Right atrium auricular region (tissue), 2 donors: ENCODE measurements at regions not wholly inside any gene's neighbourhood (a gene's known extent, or its start where the extent isn't known, plus 50 kb on each side); places are given as distances from the start of the nearest gene placed in this dataset.

Experiments
- DNase-seq: peaks from one replicate; pipeline ENCODE4 v3.0.0-alpha.2; 2019; ENCODE audit warnings: low spot score
- H3K27ac ChIP-seq, 2 donors: fragments of 200-600 bp; sonication (generic); 1 replicate in 1 of 2; 2 replicates in 1 of 2; pipeline ENCODE4 v1.5.1; 2016 to 2019
- H3K27me3 ChIP-seq, 2 donors: fragments of 200-600 bp; sonication (generic); one replicate each; pipeline versions ENCODE4 v1.5.1 to v1.6.0; 2017 to 2019
- H3K36me3 ChIP-seq: fragments of 200-600 bp; sonication (generic); one replicate; pipeline ENCODE4 v1.5.1; 2016
- H3K4me1 ChIP-seq, 2 donors: fragments of 200-600 bp; sonication (generic); one replicate each; pipeline versions ENCODE4 v1.5.1 to v1.6.0; 2017 to 2019
- H3K4me3 ChIP-seq, 2 donors: fragments of 200-600 bp; sonication (generic); 1 replicate in 1 of 2; 2 replicates in 1 of 2; pipeline ENCODE4 v1.5.1; 2017 to 2019; ENCODE audit warnings: mild to moderate bottlenecking in 1 of 2, moderate library complexity in 1 of 2
- H3K9me3 ChIP-seq, 2 donors: fragments of 200-600 bp; sonication (generic); one replicate each; pipeline ENCODE4 v1.5.1; 2019
- TF ChIP-seq, protein P1 (sequence below), 2 donors: fragments of 200-600 bp; sonication (generic); IDR thresholded peaks; one replicate each; pipeline ENCODE4 v1.5.1; 2019; ENCODE audit warnings: antibody characterized with exemption in 2 of 2

DNA sequence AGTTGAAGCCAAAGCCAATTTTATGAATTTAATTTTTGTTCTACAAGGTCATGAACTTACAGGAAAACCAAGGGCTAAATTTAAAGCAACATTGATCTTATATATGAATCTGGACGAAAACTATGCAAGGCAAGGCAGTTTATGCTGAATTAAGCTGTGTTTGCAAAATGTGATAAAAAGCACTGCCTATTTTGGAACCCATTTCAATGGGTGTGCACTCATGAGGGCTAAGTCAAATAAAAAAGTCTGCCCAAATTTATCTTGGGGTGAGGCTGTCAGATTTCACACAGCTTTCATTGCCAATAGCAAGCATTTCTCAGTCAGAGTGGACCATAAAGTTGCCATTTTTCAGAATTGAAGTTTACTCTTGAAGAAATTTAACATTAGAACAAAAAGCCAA lies 199.9 kb downstream of the LURAP1L start:
- no peak for DNase-seq
- Histone ChIP-seq H3K4me3 (no peak overlapping the region), H3K9me3 (no peaks in the 10 kb centered on the region), H3K4me1 (peaks cover 0 to 16% of the 10 kb centered on the region in 2 donors), H3K27ac (no peak overlapping the region), H3K27me3 (no peaks in the 10 kb centered on the region), H3K36me3 (no peaks in the 10 kb centered on the region)
- TF ChIP-seq, protein P1, sequence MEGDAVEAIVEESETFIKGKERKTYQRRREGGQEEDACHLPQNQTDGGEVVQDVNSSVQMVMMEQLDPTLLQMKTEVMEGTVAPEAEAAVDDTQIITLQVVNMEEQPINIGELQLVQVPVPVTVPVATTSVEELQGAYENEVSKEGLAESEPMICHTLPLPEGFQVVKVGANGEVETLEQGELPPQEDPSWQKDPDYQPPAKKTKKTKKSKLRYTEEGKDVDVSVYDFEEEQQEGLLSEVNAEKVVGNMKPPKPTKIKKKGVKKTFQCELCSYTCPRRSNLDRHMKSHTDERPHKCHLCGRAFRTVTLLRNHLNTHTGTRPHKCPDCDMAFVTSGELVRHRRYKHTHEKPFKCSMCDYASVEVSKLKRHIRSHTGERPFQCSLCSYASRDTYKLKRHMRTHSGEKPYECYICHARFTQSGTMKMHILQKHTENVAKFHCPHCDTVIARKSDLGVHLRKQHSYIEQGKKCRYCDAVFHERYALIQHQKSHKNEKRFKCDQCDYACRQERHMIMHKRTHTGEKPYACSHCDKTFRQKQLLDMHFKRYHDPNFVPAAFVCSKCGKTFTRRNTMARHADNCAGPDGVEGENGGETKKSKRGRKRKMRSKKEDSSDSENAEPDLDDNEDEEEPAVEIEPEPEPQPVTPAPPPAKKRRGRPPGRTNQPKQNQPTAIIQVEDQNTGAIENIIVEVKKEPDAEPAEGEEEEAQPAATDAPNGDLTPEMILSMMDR (IDR thresholded peaks at IDR 0.05), result no peak

DNA sequence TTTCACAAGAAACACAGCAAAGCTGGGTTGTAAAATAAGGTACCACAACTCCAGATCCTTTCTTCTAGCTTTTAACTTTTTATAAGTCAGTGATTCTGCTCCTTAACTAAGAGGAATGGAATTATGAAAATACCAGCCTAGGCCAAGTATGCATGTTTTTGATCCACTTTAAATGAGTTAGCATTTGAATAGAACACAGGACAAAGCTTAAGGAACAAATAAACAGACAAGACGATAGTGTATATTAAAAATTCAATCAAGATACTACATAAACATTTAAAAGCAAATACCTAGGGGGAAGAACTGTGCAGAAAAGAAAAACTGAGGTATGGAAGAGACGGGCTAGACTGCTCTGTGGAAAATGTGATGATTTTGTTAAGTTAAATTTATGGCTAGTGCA lies 200.7 kb downstream of the LURAP1L start:
- Histone ChIP-seq H3K9me3 (no peaks in the 10 kb centered on the region), H3K27me3 (no peaks in the 10 kb centered on the region), H3K27ac (no peak overlapping the region), H3K4me1 (peaks cover 0 to 16% of the 10 kb centered on the region in 2 donors), H3K36me3 (no peaks in the 10 kb centered on the region), H3K4me3 (no peak overlapping the region)
- TF ChIP-seq, protein P1 (IDR thresholded peaks at IDR 0.05), result no peak
- DNase-seq, result no peak

DNA sequence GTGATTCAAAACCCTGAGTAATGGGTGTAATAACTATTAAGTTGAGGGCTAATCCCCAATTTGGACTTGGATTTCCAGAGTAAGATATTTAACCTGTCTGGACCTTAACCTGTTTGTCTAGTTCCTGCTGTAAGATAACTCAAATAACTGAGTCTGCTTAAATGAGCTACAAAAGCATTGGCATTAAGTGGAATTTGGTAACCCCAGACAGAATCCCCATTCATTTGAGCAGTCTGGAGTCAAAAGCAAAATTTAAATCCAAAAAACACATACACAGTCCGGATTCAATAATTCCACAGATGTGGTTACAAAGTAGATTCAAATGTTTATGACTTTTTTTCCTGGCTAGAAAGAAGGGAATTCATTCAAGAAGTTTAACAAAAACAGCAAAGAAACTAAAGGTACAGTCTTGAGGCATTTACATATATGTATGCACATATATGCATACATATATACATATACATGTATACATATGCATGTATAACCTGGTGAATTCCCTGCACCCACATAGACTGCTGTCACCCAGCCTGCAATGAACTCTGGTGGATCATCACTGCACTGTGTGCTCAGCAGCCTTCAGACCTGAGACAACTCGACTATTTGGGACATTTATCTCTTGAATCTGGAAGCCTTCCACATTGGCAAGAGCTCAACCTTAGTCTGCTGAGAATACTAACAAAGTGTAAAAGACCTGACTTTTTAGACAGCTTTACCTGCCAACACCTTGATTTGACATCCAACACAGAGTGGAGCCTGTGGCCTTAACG lies 205.4 kb downstream of the LURAP1L start:
- Histone ChIP-seq H3K4me1 (no peaks in the 10 kb centered on the region), H3K27ac (no peak overlapping the region), H3K9me3 (no peaks in the 10 kb centered on the region), H3K4me3 (no peak overlapping the region), H3K36me3 (no peaks in the 10 kb centered on the region), H3K27me3 (no peaks in the 10 kb centered on the region)
- no peak for DNase-seq
- TF ChIP-seq, protein P1 (IDR thresholded peaks at IDR 0.05), result no peak

DNA sequence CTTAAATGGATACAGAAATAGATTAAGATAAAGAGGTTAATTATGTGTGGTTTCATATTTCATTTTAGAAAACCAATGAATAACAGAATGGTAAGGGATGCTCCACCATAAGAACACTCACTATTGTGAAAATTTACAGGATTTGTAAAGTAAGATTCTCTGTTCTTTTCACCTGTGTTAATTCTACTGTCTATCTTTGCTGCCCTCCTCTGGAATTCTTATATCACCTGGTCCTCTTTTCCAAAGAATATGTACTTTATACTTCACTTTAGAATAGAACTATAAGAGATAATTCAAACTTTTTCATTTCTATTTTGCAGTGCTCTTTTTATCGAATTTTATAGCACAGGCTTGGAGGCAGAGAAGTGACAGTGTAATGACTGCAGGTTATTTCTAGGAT lies 213.4 kb downstream of the LURAP1L start:
- no peaks in the 10 kb centered on the region for H3K27me3 ChIP-seq
- H3K4me1 ChIP-seq, result no peaks in the 10 kb centered on the region
- no peaks in the 10 kb centered on the region for H3K36me3 ChIP-seq
- H3K27ac ChIP-seq, result no peak overlapping the region
- no peaks in the 10 kb centered on the region for H3K9me3 ChIP-seq
- no peak overlapping the region for H3K4me3 ChIP-seq
- DNase-seq, result no peak
- TF ChIP-seq, protein P1 (IDR thresholded peaks at IDR 0.05), result peak in 1 of 2 donors; percentile 30

DNA sequence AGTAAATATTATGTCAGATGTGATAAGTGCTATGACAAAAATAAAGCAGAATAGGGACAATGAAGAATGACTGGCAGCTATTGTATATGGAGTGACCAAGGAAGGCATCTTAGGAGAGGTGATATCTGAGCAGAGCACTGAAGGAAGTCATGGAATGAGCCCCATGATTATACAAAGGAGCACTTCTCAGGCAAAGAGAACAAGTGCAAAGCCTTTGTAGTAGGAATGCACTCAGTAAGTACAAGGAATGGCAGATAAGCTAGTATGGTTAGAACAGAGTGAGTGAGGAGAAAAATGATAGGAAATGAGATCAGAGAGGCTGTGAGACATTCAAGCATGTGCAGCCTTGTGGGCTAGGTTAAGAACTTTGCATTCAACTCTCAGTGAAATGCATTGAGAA lies 214.8 kb downstream of the LURAP1L start:
- H3K4me1 ChIP-seq, result no peaks in the 10 kb centered on the region
- H3K9me3 ChIP-seq, result no peaks in the 10 kb centered on the region
- TF ChIP-seq, protein P1 (IDR thresholded peaks at IDR 0.05), result no peak
- DNase-seq, result no peak
- H3K36me3 ChIP-seq, result no peaks in the 10 kb centered on the region
- H3K27me3 ChIP-seq, result no peaks in the 10 kb centered on the region
- H3K27ac ChIP-seq, result no peak overlapping the region
- no peak overlapping the region for H3K4me3 ChIP-seq

DNA sequence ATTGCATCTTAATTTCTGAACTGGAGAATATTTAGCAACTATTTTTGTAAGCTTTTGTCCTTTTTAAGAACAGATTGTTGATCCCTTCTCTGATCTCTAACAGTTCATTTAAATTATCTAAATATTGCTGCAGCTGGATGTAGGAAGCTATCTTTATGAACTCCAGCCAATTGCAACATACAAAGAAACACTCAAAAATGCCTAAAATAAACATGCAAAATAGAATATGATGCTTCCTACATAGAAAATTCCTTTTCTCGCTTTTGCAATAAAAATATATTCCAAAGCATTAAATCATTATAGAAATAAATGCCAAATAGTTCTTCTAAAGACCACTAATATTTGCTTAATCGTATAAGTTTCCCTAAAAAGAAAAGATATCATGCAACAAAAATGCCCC lies 218.6 kb downstream of the LURAP1L start:
- no peak overlapping the region for H3K4me3 ChIP-seq
- no peaks in the 10 kb centered on the region for H3K27me3 ChIP-seq
- no peaks in the 10 kb centered on the region for H3K9me3 ChIP-seq
- no peaks in the 10 kb centered on the region for H3K4me1 ChIP-seq
- H3K36me3 ChIP-seq, result no peaks in the 10 kb centered on the region
- no peak overlapping the region for H3K27ac ChIP-seq
- TF ChIP-seq, protein P1 (IDR thresholded peaks at IDR 0.05), result no peak
- no peak for DNase-seq
